ENCODE measurements at regions not wholly inside any gene's neighbourhood (a gene's known extent, or its start where the extent isn't known, plus 50 kb on each side); places are given as distances from the start of the nearest gene placed in this dataset.

- Mint-ChIP-seq H3K27ac (no peak overlapping the region), H3K4me3 (no peak overlapping the region), H3K9me3 (peaks cover 10% of the 10 kb centered on the region), H3K36me3 (peaks cover 2% of the 10 kb centered on the region), H3K4me1 (no peaks in the 10 kb centered on the region), H3K27me3 (peaks cover 18% of the 10 kb centered on the region)
- ATAC-seq (ENCODE audit: low read depth) (no peak), DNase-seq (no peak)
- POLR2A ChIA-PET = no interaction called here
These were observed 377.5 kb upstream of the NR2F2 start for GRCh38 chr15:95953032-95953431.

- ATAC-seq (ENCODE audit: low read depth) (no peak), DNase-seq (no peak)
- Mint-ChIP-seq H3K4me3 (no peak overlapping the region), H3K4me1 (no peaks in the 10 kb centered on the region), H3K27ac (no peak overlapping the region), H3K27me3 (peaks cover 6% of the 10 kb centered on the region), H3K9me3 (peaks cover 12% of the 10 kb centered on the region), H3K36me3 (no peaks in the 10 kb centered on the region)
- POLR2A ChIA-PET = no interaction called here
These were observed 372.6 kb upstream of the NR2F2 start for GRCh38 chr15:95957861-95958260.

DNA sequence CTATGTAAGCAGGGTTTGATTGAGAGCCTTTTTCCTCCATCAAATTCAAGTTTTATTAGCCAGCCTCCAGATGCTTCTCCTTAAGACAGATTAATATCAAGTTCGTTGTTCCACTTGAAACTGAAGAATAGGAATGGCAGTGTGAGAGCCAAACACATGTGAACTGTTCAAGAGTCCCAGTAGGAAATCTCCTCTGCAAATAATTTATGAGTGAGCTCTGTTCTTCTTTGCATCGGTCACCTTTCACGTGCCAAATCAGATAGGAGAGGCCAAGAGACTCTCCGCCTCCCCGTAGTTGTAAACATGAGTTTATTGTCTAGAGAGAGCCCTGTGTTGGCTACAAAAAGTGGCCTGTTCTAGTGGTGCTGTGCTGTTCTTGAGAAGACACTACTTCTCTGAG lies 372.1 kb upstream of the NR2F2 start:
- Mint-ChIP-seq H3K27me3 (peaks cover 4% of the 10 kb centered on the region), H3K27ac (no peak overlapping the region), H3K4me3 (no peak overlapping the region), H3K4me1 (no peaks in the 10 kb centered on the region), H3K9me3 (peaks cover 12% of the 10 kb centered on the region), H3K36me3 (no peaks in the 10 kb centered on the region)
- ATAC-seq (ENCODE audit: low read depth) = no peak
- POLR2A ChIA-PET = no interaction called here
- DNase-seq = no peak

DNA sequence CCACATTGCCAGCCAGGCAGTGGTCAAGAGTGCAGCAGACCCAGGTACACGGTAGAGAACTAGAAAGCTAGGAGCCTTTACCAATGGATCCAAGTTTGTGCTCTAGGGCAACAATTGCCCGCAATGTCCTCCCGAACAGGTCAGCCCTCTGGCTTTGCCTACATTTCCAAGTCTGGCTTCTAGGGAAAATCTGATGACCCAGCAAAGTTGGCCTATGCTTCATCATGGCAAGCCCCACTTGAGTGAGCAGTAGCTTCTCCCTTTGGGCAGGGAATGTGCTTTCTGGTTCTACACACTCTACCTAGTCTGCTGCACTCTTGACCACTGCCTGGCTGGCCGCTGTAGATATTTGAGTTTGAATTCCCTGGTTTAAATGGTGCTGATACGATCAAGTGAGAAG lies 361.6 kb upstream of the NR2F2 start:
- POLR2A ChIA-PET = no interaction called here
- Mint-ChIP-seq H3K27ac (no peak overlapping the region), H3K4me3 (no peak overlapping the region), H3K9me3 (no peaks in the 10 kb centered on the region), H3K36me3 (no peaks in the 10 kb centered on the region), H3K4me1 (no peaks in the 10 kb centered on the region), H3K27me3 (peaks cover 16% of the 10 kb centered on the region)
- DNase-seq (no peak), ATAC-seq (ENCODE audit: low read depth) (no peak)

- H3K9me3 Mint-ChIP-seq = no peaks in the 10 kb centered on the region
- ATAC-seq (ENCODE audit: low read depth) = no peak
- DNase-seq = no peak
- no peak overlapping the region for H3K27ac Mint-ChIP-seq
- no peak overlapping the region for H3K4me3 Mint-ChIP-seq
- H3K36me3 Mint-ChIP-seq = no peaks in the 10 kb centered on the region
- peaks cover 23% of the 10 kb centered on the region for H3K27me3 Mint-ChIP-seq
- H3K4me1 Mint-ChIP-seq = no peaks in the 10 kb centered on the region
- POLR2A ChIA-PET = no interaction called here
These were observed 360.2 kb upstream of the NR2F2 start for GRCh38 chr15:95970326-95970725.

- POLR2A ChIA-PET = no interaction called here
These were observed 358.4 kb upstream of the NR2F2 start for GRCh38 chr15:95972041-95972553.

GRCh38 chr15:95972812-95973211 lies 357.7 kb upstream of the NR2F2 start:
- DNase-seq (no peak), ATAC-seq (ENCODE audit: low read depth) (no peak)
- no peak overlapping the region for H3K27ac Mint-ChIP-seq
- no peaks in the 10 kb centered on the region for H3K36me3 Mint-ChIP-seq
- H3K4me1 Mint-ChIP-seq = no peaks in the 10 kb centered on the region
- no peaks in the 10 kb centered on the region for H3K9me3 Mint-ChIP-seq
- H3K27me3 Mint-ChIP-seq = peaks cover 23% of the 10 kb centered on the region
- POLR2A ChIA-PET = no interaction called here
- no peak overlapping the region for H3K4me3 Mint-ChIP-seq

More at GRCh38 chr15:95972041-95972553, 358.4 kb upstream of the NR2F2 start:
- DNase-seq = no peak
- ATAC-seq (ENCODE audit: low read depth) = no peak
- H3K9me3 Mint-ChIP-seq = no peaks in the 10 kb centered on the region
- H3K36me3 Mint-ChIP-seq = no peaks in the 10 kb centered on the region
- no peak overlapping the region for H3K4me3 Mint-ChIP-seq
- no peak overlapping the region for H3K27ac Mint-ChIP-seq
- H3K4me1 Mint-ChIP-seq = no peaks in the 10 kb centered on the region
- H3K27me3 Mint-ChIP-seq = peaks cover 23% of the 10 kb centered on the region

GRCh38 chr15:95973566-95974256 lies 356.8 kb upstream of the NR2F2 start:
- H3K4me1 Mint-ChIP-seq = no peaks in the 10 kb centered on the region
- no peak overlapping the region for H3K27ac Mint-ChIP-seq
- no peaks in the 10 kb centered on the region for H3K9me3 Mint-ChIP-seq
- no peak for ATAC-seq (ENCODE audit: low read depth)
- POLR2A ChIA-PET = no interaction called here
- no peaks in the 10 kb centered on the region for H3K36me3 Mint-ChIP-seq
- peaks cover 22% of the 10 kb centered on the region for H3K27me3 Mint-ChIP-seq
- no peak overlapping the region for H3K4me3 Mint-ChIP-seq
- DNase-seq = no peak

- no peak overlapping the region for H3K4me3 Mint-ChIP-seq
- H3K27ac Mint-ChIP-seq = no peak overlapping the region
- no peaks in the 10 kb centered on the region for H3K4me1 Mint-ChIP-seq
- no peak for ATAC-seq (ENCODE audit: low read depth)
- peaks cover 16% of the 10 kb centered on the region for H3K27me3 Mint-ChIP-seq
- POLR2A ChIA-PET = no interaction called here
- H3K9me3 Mint-ChIP-seq = no peaks in the 10 kb centered on the region
- no peak for DNase-seq
- H3K36me3 Mint-ChIP-seq = no peaks in the 10 kb centered on the region
These were observed 355.3 kb upstream of the NR2F2 start for GRCh38 chr15:95975212-95975611.

DNA sequence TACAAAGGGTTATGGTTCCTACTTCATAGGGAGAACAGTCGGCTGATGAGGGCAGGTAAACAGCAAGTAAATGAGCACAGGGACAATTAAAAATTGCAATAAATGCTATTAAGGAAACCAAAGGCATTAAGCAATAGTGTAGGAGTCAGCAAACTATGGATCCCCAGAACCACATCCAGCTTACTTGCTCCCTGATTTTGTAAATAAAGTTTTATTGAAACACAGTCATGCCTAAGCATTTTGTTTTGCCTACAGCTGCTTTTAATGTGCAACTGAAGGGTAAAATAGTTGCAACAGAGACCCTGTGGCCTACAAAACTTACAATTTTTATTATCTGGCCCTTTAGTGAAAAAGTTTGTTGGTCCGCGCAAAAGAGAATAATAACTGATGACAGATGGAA lies 351.2 kb upstream of the NR2F2 start:
- H3K4me1 Mint-ChIP-seq = no peaks in the 10 kb centered on the region

DNA sequence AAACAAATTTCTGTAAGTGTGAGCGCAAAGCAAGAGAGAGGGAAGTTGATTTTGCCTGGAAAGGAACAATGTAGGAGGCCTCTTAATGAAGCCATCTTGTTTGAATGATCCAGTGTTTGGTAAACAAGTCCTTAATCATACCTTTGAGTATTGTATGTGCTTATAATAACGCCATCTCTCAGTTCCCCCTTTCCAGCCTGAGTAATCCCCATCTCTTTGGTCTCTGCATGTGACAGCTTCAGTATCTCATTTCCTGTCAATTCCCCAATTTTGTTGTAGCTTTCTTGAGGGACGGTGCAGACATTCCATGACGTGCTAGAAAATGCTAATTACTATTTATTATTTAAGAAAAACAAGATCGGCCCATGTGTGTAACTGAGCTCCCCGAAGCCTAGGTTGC lies 349.3 kb upstream of the NR2F2 start:
- no peak for ATAC-seq (ENCODE audit: low read depth)
- peaks cover 2% of the 10 kb centered on the region for H3K9me3 Mint-ChIP-seq
- no peak overlapping the region for H3K4me3 Mint-ChIP-seq
- no peak for DNase-seq
- peaks cover 28% of the 10 kb centered on the region for H3K27me3 Mint-ChIP-seq
- POLR2A ChIA-PET = no interaction called here
- no peaks in the 10 kb centered on the region for H3K4me1 Mint-ChIP-seq
- no peaks in the 10 kb centered on the region for H3K36me3 Mint-ChIP-seq
- no peak overlapping the region for H3K27ac Mint-ChIP-seq

More for the DNA sequence above, 351.2 kb upstream of the NR2F2 start:
- H3K4me3 Mint-ChIP-seq = no peak overlapping the region
- no peaks in the 10 kb centered on the region for H3K36me3 Mint-ChIP-seq
- ATAC-seq (ENCODE audit: low read depth) (no peak), DNase-seq (no peak)
- POLR2A ChIA-PET = no interaction called here
- H3K27ac Mint-ChIP-seq = no peak overlapping the region
- H3K27me3 Mint-ChIP-seq = peaks cover 23% of the 10 kb centered on the region
- peaks cover 2% of the 10 kb centered on the region for H3K9me3 Mint-ChIP-seq

DNA sequence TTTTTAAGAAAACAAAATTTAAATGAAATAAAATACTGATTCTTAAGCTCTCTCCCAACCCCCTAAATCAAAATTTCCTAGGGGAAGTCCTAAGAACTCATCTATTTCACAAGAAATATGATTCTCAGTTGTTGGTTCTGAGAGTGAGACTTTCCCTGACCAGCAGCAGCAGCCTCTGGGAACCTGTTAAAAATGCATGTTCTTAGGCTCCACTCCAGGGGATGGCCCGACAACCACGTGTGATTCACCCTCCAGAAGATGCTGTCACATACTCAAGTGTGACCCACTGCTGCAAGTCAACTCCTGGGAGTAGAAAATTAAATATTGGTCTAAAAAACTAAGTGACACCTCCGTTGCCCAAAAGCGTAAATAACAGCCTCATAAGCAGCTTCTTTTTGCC lies 343.2 kb upstream of the NR2F2 start:
- peaks cover 8% of the 10 kb centered on the region for H3K4me1 Mint-ChIP-seq
- no peak for DNase-seq
- no peak overlapping the region for H3K4me3 Mint-ChIP-seq
- H3K27ac Mint-ChIP-seq = no peak overlapping the region
- H3K36me3 Mint-ChIP-seq = no peaks in the 10 kb centered on the region
- ATAC-seq (ENCODE audit: low read depth) = no peak
- POLR2A ChIA-PET = no interaction called here
- H3K27me3 Mint-ChIP-seq = peaks cover 56% of the 10 kb centered on the region
- peaks cover 2% of the 10 kb centered on the region for H3K9me3 Mint-ChIP-seq

GRCh38 chr15:95987886-95988573 lies 342.5 kb upstream of the NR2F2 start:
- POLR2A ChIA-PET = no interaction called here
- Mint-ChIP-seq H3K4me1 (peaks cover 8% of the 10 kb centered on the region), H3K36me3 (no peaks in the 10 kb centered on the region), H3K27me3 (peaks cover 49% of the 10 kb centered on the region), H3K4me3 (no peak overlapping the region), H3K27ac (no peak overlapping the region), H3K9me3 (no peaks in the 10 kb centered on the region)
- ATAC-seq (ENCODE audit: low read depth) (no peak), DNase-seq (no peak)

GRCh38 chr15:95988574-95988887 lies 342.0 kb upstream of the NR2F2 start:
- ATAC-seq (ENCODE audit: low read depth) = no peak
- Mint-ChIP-seq H3K27ac (no peak overlapping the region), H3K9me3 (no peaks in the 10 kb centered on the region), H3K4me1 (peaks cover 8% of the 10 kb centered on the region), H3K4me3 (no peak overlapping the region), H3K36me3 (no peaks in the 10 kb centered on the region), H3K27me3 (peaks cover 47% of the 10 kb centered on the region)
- no peak for DNase-seq
- POLR2A ChIA-PET = no interaction called here
